Adrenal gland (tissue), 9 donors: ENCODE measurements at regions not wholly inside any gene's neighbourhood (a gene's known extent, or its start where the extent isn't known, plus 50 kb on each side); places are given as distances from the start of the nearest gene placed in this dataset.
"Not testable (repeated sequence)": the region's sequence is repeated elsewhere in the genome, so short reads cannot be mapped to it uniquely, and the experiment has no call there.

Experiments
- DNase-seq, 7 donors: peaks; one replicate each; pipeline ENCODE4 v3.0.0-alpha.2; 2019 to 2020
- H3K27ac ChIP-seq, 5 donors: fragments of 200-600 bp; sonication (generic) in 4 of 5; 1 replicate in 3 of 5; 2 replicates in 2 of 5; pipeline versions ENCODE4 v1.5.1 to v1.8.0; 2016 to 2020; ENCODE audit warnings: mild to moderate bottlenecking in 1 of 5
- H3K27me3 ChIP-seq: fragments of 200-600 bp; 2 replicates; pipeline ENCODE4 v1.8.0; 2021
- H3K36me3 ChIP-seq, 2 donors: fragments of 200-600 bp; replicated peaks in 1 of 2; 1 replicate in 1 of 2; 2 replicates in 1 of 2; pipeline versions ENCODE4 v1.5.1 to v1.8.0; 2018 to 2022
- H3K4me1 ChIP-seq, 2 donors: fragments of 200-600 bp; replicated peaks in 1 of 2; 1 replicate in 1 of 2; 2 replicates in 1 of 2; pipeline versions ENCODE4 v1.5.1 to v1.8.0; 2018 to 2021
- H3K4me3 ChIP-seq, 4 donors: fragments of 200-600 bp; sonication (generic) in 3 of 4; one replicate each; pipeline ENCODE4 v1.5.1; 2016 to 2018
- H3K9me3 ChIP-seq, 3 donors: fragments of 200-600 bp; sonication (generic) in 1 of 3; replicated peaks in 1 of 3; 1 replicate in 2 of 3; 2 replicates in 1 of 3; pipeline versions ENCODE4 v1.5.1 to v1.8.0; 2016 to 2021
- CTCF ChIP-seq, 6 experiments: fragments of 450-650 bp in 4 of 6; fragments of 200-600 bp in 2 of 6; sonication (generic) in 1 of 6; IDR thresholded peaks; 1 replicate in 5 of 6; 2 replicates in 1 of 6; pipeline versions ENCODE4 v1.5.1 to v1.8.0; 2016 to 2021; ENCODE audit warnings: antibody characterized with exemption in 6 of 6, mild to moderate bottlenecking in 2 of 6, moderate library complexity in 1 of 6
- POLR2A ChIP-seq, 2 donors: fragments of 450-650 bp; IDR thresholded peaks; one replicate each; pipeline ENCODE4 v1.6.1; 2017; ENCODE audit warnings: antibody characterized with exemption in 2 of 2, mild to moderate bottlenecking in 2 of 2, moderate library complexity in 1 of 2
- WGBS, 4 donors: extraction: QIAGEN DNeasy Blood & Tissue Kit in 2 of 4; methylation state at CpG; one replicate each; pipeline versions ENCODE4 v1.1.5 to v1.1.7; 2013 to 2017; 5-methylcytosine and 5-hydroxymethylcytosine counted together
- intact Hi-C, 2 donors: fragments of 100-400 bp; cut with DNase I; formaldehyde crosslinking; loops; one replicate each; pipeline versions ENCODE4 v1.14.1 to v1.15.0; 2022 to 2023
- donor health status: healthy with polysubstance abuse.
- donor health status: Bipolar disorder and iron deficiency.
- donor health status: DM: yes; HTN: yes; CAD: no.
- donor health status: DM: no; HTN: no; CAD: no.
- donor health status: DM: no; HTN: no; CAD: no.

- Histone ChIP-seq H3K4me1 (no peaks in the 10 kb centered on the region), H3K36me3 (no peaks in the 10 kb centered on the region), H3K9me3 (no peaks in the 10 kb centered on the region), H3K27me3 (no peaks in the 10 kb centered on the region), H3K4me3 (no peak overlapping the region), H3K27ac (no peak overlapping the region)
- peak; percentile 29 to 52 (median 43) for TF ChIP-seq CTCF (IDR thresholded peaks at IDR 0.05)
- TF ChIP-seq POLR2A (IDR thresholded peaks at IDR 0.05) = no peak
- 57 to 77% (median 68%) methylated on average over 11 of the region's 11 CpGs for WGBS, 4 donors
- intact Hi-C loops = no loop called here
- peak; percentile 42 to 72 (median 55) for DNase-seq
Observed at GRCh38 chr1:199243423-199244061, 604.7 kb downstream of the PTPRC start.

- DNase-seq = no peak
- no peaks in the 10 kb centered on the region for H3K9me3 ChIP-seq
- 50 to 63% (median 53%) methylated on average over 3 of the region's 3 CpGs for WGBS, 4 donors
- no peaks in the 10 kb centered on the region for H3K36me3 ChIP-seq
- no peaks in the 10 kb centered on the region for H3K4me1 ChIP-seq
- no peak for TF ChIP-seq POLR2A (IDR thresholded peaks at IDR 0.05)
- TF ChIP-seq CTCF (IDR thresholded peaks at IDR 0.05) = no peak
- H3K27me3 ChIP-seq = no peaks in the 10 kb centered on the region
- no peak overlapping the region for H3K4me3 ChIP-seq
- intact Hi-C loops = no loop called here
- no peak overlapping the region for H3K27ac ChIP-seq
Observed at GRCh38 chr1:199245946-199246345, 607.1 kb downstream of the PTPRC start.

- no peak for DNase-seq
- H3K4me1 ChIP-seq = no peaks in the 10 kb centered on the region
- no peaks in the 10 kb centered on the region for H3K36me3 ChIP-seq
- TF ChIP-seq POLR2A (IDR thresholded peaks at IDR 0.05) (no peak), CTCF (IDR thresholded peaks at IDR 0.05) (no peak)
- H3K27ac ChIP-seq = no peak overlapping the region
- no peak overlapping the region for H3K4me3 ChIP-seq
- WGBS, 4 donors = 79 to 85% (median 80%) methylated on average over 3 of the region's 3 CpGs
- intact Hi-C loops = no loop called here
- no peaks in the 10 kb centered on the region for H3K9me3 ChIP-seq
- no peaks in the 10 kb centered on the region for H3K27me3 ChIP-seq
Observed at GRCh38 chr1:199246716-199247115, 607.9 kb downstream of the PTPRC start.

GRCh38 chr1:199247891-199248290, 609.1 kb downstream of the PTPRC start:
- Histone ChIP-seq H3K4me1 (no peaks in the 10 kb centered on the region), H3K4me3 (no peak overlapping the region), H3K27ac (no peak overlapping the region), H3K9me3 (no peaks in the 10 kb centered on the region), H3K36me3 (no peaks in the 10 kb centered on the region), H3K27me3 (no peaks in the 10 kb centered on the region)
- TF ChIP-seq POLR2A (IDR thresholded peaks at IDR 0.05) (no peak), CTCF (IDR thresholded peaks at IDR 0.05) (no peak)
- no peak for DNase-seq
- intact Hi-C loops = no loop called here

- 83 to 97% (median 91%) methylated on average over 1 of the region's 1 CpG for WGBS, 4 donors
- intact Hi-C loops, H3K36me3 ChIP-seq, H3K27me3 ChIP-seq, H3K4me3 ChIP-seq, DNase-seq, H3K9me3 ChIP-seq, H3K27ac ChIP-seq, H3K4me1 ChIP-seq: not testable (repeated sequence)
Observed at GRCh38 chr1:199254040-199254439, 615.2 kb downstream of the PTPRC start.
